Non-pigmented ciliary epithelial cell (primary cell): ENCODE measurements at regions not wholly inside any gene's neighbourhood (a gene's known extent, or its start where the extent isn't known, plus 50 kb on each side); places are given as distances from the start of the nearest gene placed in this dataset.

Source experiments
- DNase-seq: peaks from one replicate; pipeline ENCODE4 v3.0.0-alpha.2; 2010; ENCODE audit warnings: low read depth

DNA sequence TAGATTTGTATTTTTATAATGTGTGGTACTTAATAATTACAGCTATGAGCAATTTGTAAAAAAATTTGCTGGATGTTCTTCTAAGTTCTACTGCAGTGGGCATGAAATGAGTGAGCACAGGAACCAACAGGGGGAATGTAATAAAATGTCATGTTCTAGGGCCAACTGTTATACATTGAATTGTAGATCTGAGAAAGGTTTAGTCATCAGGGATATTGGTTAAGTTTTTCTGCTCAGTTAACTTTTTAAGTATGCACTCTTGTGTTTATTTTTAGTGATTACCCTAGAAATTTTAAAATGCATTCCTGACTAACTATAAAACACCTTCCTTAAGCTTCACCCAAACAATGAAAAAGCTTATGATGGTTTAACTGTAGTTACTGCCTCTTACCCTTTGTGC lies 101.8 kb downstream of the CAND1 start:
- no peak for DNase-seq

DNA sequence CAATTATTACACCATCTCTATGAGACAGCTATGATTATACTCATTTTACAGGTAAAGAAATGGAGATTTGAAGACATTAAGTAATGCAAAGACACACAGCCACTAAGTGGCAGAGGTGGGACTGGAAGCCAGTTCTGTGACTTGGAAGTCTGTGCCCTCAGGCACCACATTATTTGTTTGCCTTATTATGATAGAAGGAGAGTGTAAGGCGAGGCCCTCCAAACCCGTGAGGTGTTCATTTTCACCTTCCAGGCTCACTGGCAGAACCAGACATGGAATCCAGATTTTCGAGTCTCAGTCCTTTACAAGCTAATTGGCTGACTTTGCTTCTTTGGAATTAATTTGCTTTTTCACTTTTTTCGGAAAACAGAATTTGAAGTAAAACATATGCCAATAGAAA lies 107.9 kb downstream of the CAND1 start:
- DNase-seq = no peak

DNA sequence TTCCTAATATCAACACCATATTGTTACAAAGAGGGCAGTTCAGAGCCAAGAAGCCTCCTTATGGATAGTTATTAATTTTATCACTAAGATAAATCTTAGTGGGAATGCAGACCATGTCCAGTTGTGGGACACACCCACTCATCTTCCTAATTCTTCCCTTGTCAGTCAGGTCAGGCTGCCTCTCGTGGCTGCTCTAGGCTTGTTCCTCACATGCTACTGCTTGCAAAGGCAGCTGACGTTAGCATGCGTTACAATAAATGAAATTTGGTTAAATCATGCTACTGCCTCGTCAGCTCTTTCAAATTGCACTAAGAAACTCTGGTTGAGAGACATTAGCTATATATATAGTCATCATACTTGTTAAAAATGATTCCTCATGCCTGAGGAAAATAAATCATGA lies 108.4 kb downstream of the CAND1 start:
- no peak for DNase-seq

DNA sequence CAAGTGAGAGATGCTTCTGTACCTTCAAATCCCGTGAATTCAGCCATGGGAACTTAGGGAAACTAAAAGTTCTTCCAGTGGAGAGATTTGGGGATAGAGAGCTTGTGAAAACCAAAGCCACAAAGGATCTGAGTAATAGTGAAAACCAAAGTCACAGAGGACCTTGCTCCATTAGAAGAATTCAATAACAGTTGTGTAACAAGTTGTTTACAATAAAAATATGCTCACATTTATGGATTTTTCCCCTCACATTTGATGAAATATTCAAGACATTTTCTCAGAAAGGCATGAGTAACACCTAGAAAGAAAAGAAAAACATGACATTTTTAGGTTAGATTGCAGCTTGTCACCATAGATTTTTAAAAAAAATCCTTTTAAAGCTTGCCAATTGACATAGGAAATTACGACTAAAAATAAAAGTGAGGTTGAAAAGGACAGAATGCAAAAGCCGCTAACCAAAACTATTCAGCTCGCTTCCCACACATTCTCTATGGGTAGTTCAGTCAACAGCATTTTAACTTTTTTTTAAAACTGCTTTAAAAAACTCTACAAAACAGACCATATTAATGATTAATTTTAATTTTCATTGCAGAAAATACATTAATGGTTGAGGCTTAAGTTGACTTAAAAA lies 113.2 kb downstream of the CAND1 start:
- DNase-seq = no peak

DNA sequence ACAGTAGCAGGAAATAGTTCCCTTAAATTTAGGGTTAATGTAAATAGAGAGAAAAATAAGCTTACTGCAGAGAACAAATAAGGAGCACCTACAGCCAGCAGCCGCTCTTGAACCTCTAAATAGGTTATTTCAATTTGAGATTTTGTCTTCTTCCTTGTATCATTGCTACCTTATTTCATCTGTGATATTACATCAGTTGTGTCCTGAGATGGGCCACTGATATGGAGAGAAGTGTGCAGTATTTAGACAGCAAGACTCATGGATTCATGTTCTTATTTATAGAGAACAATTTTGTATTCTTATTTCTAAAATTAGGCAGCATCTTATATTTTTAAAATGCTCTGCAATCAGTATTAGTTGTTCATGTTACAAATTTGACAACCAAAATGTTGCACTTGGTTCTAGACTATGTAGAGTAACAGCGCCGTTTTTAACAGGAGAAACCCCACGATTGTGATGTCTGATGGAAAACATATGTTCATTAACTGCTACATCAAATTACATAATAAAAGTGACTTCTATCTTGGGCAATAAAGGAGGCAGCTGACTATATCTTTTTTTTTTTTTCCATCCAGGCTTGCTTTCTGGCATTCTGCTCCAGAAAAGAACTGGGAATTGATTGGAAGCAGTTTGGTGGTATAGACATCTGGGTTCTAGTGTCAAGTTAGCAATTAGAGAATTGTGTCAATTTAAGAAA lies 117.9 kb downstream of the CAND1 start:
- DNase-seq = no peak

DNA sequence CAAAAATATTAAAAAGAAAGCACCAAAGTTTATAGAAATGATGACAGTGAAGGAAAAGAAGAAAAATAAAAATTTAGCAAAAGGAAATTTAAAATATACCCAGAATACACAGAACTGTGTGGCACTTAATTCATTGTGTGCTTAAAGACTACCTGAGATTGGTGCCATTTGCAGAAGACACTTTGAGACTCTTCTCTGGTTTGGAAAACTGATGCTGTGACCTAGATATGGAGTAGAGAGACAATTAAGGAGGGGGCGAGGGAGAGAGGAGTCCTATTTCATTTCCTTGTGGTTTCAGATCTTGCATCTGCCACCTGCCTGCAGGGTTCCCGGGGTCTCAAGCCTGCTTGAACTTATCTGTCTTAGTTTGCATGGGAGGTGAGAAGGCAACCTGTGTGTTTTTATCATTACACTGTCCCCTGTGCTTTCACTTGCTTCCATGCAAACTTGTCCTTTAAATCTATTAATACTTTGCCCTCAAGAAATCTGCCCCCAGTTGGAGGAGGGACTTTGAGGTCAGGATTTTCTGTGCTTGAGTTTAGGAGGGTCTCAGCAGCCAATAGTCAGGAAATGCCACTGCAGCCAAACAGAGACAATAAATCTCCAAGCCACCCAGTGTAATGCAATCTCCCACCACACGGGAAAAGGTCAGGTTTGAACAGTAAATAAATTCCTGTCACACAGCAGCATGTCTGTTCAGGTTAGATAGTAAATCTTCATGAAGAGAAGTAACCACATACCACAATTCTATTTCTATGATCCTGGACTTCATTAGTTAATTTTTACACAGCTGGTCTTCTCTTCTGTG lies 119.4 kb downstream of the CAND1 start:
- no peak for DNase-seq

DNA sequence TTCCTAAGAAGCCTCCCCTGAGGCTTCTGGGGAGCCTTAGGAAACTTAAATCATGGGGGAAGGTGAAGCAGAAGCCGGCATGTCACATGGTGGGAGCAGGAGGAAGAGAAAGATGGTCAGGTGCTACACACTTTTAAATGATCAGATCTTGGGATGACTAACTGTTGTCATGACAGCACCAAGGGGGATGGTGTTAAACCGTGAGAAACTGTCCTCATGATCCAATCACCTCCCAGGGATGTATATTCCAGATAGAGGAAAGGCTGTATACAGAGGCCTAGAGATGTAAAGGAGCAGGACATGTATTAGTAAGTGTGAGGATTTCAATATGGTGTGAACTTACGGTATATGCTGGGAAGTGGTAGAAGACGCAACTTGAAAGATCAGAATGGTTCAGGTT lies 121.1 kb downstream of the CAND1 start:
- DNase-seq = no peak

DNA sequence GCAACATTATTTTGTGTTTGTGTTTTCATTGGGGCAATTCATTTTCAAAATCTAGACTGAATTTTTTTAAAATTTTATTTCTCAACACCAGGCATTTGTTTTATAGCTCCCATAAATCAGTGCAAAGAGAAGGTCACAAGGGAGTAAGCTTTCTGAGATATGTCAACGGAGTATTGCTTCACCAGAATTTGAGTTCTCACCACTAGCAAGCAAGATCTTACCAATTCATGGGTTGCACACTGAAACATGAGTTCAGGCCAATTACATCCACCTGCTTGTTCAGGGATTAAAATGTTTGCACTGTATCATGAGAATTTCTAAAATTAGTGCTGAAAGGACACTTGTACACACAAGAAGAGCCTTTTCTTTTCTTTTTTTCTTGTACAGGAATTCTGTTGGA lies 121.9 kb downstream of the CAND1 start:
- DNase-seq = no peak

DNA sequence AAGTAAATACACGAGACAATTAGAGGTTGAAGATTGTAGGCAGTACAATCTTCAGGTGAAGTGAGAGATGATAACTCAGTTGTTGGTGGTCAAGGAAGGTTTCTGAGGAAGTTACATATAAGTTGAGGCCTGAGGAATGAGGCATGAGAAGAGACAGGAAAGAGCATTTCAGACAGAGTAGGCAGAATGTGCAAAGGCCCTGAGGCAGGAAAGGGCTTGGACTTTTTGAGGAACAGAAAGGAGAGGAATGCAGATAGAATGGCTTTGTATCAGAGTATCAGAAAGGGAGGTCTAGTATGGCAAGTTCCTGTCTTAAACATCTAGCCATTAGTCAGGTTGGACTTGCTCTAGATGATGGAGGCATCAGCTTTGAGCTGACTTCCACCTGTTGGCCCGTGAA lies 122.5 kb downstream of the CAND1 start:
- no peak for DNase-seq

DNA sequence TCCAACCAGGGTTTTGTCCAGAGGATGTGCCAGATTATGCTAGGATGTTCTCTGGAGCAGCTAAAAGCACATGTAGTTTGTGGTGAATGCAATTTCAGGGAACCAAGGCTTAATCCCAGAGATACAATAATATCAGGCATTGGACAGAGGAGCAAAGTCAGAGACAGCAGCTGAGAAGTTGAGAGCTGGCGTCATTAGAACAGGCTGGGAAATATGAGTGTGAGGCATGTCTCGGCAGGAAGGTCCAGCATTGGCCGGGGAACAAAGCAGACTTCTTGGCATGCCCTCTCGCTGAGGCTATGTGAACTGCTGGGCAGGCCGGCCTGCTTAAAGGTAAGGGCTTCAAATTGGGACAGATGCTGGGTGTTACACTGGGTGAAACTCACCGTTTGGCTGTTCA lies 125.4 kb downstream of the CAND1 start:
- peak; percentile 42 for DNase-seq

DNA sequence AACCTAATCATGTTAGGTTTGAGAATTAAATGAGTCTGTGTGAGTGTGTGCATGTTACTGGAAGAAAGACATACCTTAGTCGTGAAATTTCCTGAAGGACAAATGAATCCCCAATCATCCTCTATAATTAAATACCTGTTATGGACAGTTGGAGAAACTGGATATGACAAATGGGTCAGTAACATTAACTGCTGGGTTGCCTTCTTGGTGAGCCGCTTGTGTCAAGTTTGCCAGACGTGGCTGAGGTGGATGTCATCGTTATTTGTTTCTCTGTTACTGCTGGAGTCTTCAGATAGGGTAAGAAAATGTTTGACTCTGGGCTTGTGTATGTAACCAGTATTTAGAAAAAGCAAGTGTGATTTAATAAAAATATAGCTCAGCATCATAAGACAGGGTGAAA lies 131.6 kb downstream of the CAND1 start:
- no peak for DNase-seq

DNA sequence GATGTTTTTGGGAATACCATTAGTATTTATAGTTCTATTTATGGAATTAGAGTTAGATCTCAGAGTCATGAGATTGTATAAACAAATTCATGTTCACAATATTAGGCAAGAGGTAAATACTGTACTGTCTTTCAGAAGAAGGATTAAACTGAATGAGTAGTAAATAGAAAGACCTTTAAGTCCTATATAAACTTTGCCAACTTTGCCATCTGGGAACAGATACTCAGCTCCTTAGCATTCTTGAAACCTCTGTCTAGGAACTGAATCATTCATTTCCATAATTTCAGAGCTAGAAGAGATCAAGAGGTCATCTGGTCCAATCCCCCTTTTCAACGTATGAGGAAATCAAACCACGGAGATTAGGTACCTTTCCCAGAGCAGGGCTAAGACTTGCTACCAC lies 141.1 kb downstream of the CAND1 start:
- DNase-seq = no peak

DNA sequence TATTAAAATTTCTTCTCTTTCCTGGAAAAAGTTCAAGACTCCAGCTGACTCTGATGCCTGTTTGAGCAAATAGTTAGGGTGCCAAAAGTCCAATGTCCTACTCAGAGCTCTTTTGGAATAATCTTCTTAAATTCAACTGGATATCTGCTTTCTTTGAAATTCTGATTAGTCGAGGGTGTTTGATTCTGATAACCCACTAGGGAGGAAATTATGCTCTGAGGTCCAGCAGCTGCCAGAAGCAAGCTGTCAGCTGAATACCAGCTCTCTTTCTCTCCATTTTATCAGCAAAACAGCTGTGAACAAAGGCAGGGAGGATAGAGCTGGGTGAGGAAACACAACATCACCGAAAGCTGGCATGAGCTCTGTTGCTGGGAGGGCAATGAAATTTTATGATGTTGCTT lies 141.5 kb downstream of the CAND1 start:
- no peak for DNase-seq

DNA sequence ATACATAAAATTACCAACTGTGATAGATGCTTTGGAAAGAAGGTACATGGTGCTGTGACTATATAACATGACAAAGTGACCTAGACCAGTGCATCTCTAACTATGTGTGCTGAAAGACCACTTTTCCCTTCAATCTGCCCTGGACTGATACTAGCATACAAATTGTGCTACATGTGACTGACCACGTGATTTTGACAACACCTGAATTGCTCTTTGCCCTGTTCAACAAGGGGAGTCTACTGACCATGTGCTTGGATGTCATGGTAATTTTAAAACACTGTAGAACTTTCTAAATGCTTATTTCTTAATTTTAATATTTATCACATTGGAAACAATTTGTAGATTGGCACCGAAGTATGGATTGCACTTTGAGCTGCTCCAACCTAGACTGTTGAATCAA lies 142.4 kb downstream of the CAND1 start:
- no peak for DNase-seq

DNA sequence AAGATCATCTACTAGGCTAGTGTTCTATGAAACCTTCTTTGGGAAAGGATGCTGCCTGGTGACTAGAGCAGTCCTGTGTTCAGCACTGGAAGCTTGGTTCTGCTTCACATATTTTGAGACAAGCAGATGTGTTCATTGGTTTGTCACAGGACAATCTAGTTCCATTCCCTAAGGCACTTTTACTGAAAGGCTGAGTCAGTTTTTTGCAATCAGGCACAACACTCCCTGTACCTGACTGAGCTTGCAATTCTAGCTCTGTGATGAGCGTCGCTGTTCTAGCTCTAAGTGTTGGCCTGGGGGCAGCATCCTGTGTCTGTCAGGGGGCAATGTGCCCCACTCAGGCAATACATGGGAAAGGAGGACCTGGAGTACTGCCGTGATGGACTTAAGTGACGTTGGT lies 144.4 kb downstream of the CAND1 start:
- no peak for DNase-seq

DNA sequence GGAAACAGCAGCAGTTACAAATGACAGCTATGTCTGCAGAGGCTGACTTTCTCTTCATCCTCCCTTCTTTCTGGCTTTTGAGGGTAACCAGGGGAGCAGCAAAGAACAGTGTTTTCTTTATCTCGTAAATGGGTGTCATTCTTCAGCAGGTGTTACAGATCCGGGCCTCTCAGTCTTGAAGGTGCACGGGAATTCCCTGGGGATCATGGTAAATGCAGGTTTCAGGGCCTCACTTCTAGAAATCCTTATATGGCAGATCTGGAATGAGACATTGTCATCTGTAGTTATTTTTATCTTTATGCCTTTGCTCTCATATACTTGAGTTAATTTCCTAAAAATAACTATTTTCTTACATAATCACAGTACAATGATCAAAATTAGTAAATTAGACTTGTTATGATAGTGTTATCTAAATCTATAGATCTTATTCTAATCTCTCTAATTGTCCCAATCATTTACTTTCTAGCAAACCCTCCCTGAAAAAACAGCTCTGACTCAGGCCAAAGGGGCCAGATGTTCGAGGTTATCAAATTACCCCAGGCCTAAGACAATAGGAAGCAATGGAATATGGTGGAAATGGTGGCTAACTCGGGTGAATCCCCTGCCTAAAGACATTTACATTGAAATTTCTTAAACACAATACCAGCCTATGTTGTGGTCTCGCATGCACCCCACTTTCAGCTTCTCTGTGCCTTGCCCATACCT lies 145.0 kb downstream of the CAND1 start:
- DNase-seq = no peak

DNA sequence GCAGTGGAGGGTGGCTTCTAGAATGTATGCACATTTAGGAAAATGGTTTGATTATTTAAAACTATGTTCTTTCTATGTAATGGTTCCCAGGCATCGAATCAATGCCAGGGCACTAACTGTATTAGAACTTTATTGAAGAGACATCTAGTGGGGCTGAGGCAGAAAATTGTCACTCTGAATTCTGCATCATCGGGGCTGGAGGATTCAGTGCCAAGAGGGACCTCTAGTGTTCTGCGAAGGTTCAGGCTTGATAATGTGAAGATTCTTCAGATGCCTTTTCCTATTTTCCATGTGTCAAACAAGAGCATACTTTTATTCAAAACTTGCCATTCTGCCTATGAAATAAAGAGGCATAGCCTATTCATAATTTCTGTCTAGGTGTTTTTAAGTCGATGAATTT lies 146.3 kb downstream of the CAND1 start:
- DNase-seq = no peak

DNA sequence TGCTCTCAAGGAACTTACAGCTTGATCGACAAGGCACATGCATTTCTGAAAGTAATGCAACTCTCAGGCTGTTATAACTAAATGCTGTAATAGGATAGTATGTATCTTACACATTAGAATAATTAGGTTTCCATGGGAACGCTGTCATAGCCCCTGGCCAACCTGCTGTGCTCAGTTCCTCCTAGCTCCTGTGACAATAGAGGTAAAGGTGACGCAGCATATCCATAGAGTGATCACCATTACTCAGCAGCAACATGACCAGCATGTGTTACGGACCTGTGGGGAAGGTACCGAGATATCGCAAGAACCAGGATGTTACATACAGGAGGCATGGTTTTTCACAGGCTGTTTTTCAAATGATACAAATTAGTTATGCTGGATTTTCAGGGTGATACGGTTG lies 150.7 kb downstream of the CAND1 start:
- DNase-seq = no peak

DNA sequence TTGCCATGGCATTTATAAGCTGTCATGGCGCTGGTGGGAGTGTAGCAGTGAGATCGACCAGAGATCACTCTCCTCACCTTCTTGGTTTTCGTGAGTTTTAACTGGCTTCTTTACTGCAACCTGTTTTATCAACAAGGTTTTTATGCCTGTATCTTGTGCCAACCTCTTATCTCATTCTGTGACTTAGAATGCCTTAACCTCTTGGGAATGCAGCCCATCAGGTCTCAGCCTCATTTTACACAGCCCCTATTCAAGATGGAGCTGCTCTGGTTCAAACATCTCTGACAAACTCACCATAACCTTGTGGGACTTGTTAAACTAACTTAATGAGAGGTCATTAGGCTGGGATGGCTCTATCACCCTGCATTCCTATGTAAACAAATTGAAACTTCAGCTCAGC lies 151.3 kb downstream of the CAND1 start:
- no peak for DNase-seq

DNA sequence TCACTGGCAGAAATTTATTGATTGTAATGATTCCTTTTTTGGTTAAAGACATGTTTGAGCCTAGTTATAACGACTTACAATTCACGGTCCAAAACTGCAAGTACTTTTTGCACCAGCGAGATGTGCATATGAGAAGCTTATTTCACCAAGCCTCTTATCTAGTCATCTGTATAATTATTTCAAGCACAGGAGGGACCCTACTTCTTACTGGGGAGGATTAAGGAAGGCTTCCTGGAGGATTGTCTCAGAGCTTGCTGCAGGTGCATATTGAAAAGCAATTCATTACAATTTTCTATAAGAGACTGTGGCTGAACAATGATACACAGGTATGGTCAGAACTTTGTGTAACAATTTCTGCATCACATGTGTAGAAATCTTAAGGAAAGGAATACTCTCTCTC lies 152.9 kb downstream of the CAND1 start:
- DNase-seq = no peak

DNA sequence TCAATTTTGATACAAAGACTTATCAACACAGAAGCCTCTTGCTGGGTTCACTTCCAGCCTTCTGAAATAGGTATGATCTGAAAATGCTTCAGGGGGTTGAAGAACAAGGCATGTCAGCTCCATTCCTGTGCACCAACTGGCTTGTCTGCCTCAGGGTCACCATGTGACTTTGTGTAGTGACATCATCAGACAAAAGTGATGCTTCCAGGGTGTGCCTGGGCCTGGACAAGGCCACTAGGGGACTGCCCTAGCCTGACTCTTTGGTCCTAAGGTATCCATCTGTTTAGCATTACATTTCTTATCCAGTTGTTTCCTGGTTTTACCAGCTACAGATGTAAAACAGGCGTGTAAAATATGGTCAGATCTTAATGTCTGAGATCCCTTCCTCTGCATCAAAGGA lies 155.6 kb downstream of the CAND1 start:
- DNase-seq = no peak

DNA sequence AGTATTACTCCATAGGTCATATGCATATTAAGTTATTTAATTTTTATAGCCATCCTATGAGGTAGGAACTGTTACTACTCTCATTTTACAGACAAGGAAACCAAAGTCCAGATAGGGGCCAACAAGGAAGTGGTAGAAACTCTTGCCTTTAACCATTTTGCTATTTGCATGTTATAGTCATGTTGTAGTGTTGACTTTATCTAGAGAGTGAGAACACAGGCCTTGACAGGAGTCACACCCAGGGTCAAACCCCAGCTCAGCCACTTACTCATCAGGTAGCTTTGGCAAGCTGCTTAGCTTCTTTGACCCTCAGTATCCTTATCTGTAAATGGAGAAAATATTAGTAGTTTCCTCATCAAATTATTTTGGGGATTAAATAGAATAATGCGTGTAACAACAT lies 156.2 kb downstream of the CAND1 start:
- DNase-seq = no peak

DNA sequence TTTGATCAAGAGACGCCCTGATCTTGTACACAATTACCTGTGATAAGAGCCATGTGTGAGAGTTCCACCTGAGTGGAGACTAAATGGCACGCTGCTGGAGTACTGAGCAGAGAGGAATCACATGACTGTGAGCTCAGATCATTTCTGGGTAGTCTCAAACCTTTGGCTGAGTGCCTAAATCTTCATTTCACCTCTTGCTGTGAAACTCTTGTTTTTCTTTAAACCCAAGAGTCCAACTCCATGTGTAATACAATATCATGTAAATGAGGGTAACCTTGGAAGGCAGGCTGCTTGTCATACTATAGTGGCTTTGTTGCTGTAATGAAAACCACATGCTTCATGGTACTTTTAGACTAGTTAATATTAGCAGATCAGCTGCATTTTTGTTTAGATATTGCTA lies 156.9 kb downstream of the CAND1 start:
- peak; percentile 59 for DNase-seq
